ENCODE measurements at regions not wholly inside any gene's neighbourhood (a gene's known extent, or its start where the extent isn't known, plus 50 kb on each side); places are given as distances from the start of the nearest gene placed in this dataset.

- DNase-seq (ENCODE audit: low read depth in 2 of 2), result no peak
Measured at GRCh38 chr3:72591522-72592421, 256.5 kb downstream of the SHQ1 start.

GRCh38 chr3:72590732-72591221 is 257.5 kb downstream of the SHQ1 start:
- DNase-seq (ENCODE audit: low read depth in 2 of 2), result no peak

GRCh38 chr3:72587282-72587681 is 261.0 kb downstream of the SHQ1 start:
- DNase-seq (ENCODE audit: low read depth in 2 of 2), result no peak

GRCh38 chr3:72586694-72587093 is 261.6 kb downstream of the SHQ1 start:
- DNase-seq (ENCODE audit: low read depth in 2 of 2), result no peak

- no peak for DNase-seq (ENCODE audit: low read depth in 2 of 2)
Measured at GRCh38 chr3:72585966-72586365, 262.3 kb downstream of the SHQ1 start.

GRCh38 chr3:72584262-72584661 is 264.0 kb downstream of the SHQ1 start:
- DNase-seq (ENCODE audit: low read depth in 2 of 2), result no peak

- no peak for DNase-seq (ENCODE audit: low read depth in 2 of 2)
Measured at GRCh38 chr3:72582963-72583362, 265.3 kb downstream of the SHQ1 start.

- no peak for DNase-seq (ENCODE audit: low read depth in 2 of 2)
Measured at GRCh38 chr3:72582211-72582878, 265.9 kb downstream of the SHQ1 start.

- no peak for DNase-seq (ENCODE audit: low read depth in 2 of 2)
Measured at GRCh38 chr3:72580900-72581299, 267.3 kb downstream of the SHQ1 start.

- DNase-seq (ENCODE audit: low read depth in 2 of 2), result no peak
Measured at GRCh38 chr3:72580246-72580756, 267.9 kb downstream of the SHQ1 start.

- DNase-seq (ENCODE audit: low read depth in 2 of 2), result no peak
Measured at GRCh38 chr3:72579581-72580245, 268.5 kb downstream of the SHQ1 start.

- no peak for DNase-seq (ENCODE audit: low read depth in 2 of 2)
Measured at GRCh38 chr3:72579191-72579580, 269.1 kb downstream of the SHQ1 start.

- DNase-seq (ENCODE audit: low read depth in 2 of 2), result no peak
Measured at GRCh38 chr3:72577190-72577589, 271.1 kb downstream of the SHQ1 start.

GRCh38 chr3:72576563-72576962 is 271.7 kb downstream of the SHQ1 start:
- DNase-seq (ENCODE audit: low read depth in 2 of 2), result no peak

- DNase-seq (ENCODE audit: low read depth in 2 of 2), result no peak
Measured at GRCh38 chr3:72574144-72574543, 274.1 kb downstream of the SHQ1 start.

- DNase-seq (ENCODE audit: low read depth in 2 of 2), result no peak
Measured at GRCh38 chr3:72573051-72573450, 275.2 kb downstream of the SHQ1 start.

- DNase-seq (ENCODE audit: low read depth in 2 of 2), result no peak
Measured at GRCh38 chr3:72572489-72573007, 275.7 kb downstream of the SHQ1 start.

GRCh38 chr3:72571638-72572114 is 276.6 kb downstream of the SHQ1 start:
- no peak for DNase-seq (ENCODE audit: low read depth in 2 of 2)

- no peak for DNase-seq (ENCODE audit: low read depth in 2 of 2)
Measured at GRCh38 chr3:72571052-72571451, 277.2 kb downstream of the SHQ1 start.

GRCh38 chr3:72569754-72570440 is 278.3 kb downstream of the SHQ1 start:
- no peak for DNase-seq (ENCODE audit: low read depth in 2 of 2)

GRCh38 chr3:72568083-72568482 is 280.2 kb downstream of the SHQ1 start:
- DNase-seq (ENCODE audit: low read depth in 2 of 2), result no peak

Measured in activated CD4-positive, alpha-beta T cell treated with anti-CD3 and anti-CD28 coated beads for 24 hours (primary cell).